ENCODE measurements at regions not wholly inside any gene's neighbourhood (a gene's known extent, or its start where the extent isn't known, plus 50 kb on each side); places are given as distances from the start of the nearest gene placed in this dataset.

DNA sequence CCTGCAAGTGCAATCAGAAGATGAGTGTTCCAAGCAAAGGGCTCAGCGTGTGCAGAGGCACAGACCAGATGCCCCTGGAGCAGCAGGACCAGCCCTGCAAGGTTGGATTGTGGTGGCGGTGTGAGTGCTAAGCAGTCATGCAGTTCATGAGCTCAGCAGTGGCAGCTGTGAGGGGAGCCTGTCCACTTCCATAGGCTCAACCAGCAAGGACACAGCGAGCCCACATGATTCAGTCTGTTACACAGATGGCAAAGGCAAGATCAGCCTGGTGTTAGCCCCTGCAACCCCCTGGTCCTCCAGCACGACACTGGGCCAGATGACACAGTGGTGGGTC is 95.9 kb upstream of the PRR23E start:
- Histone ChIP-seq H3K4me2 (no peak overlapping the region), H3K9me3 (no peaks in the 10 kb centered on the region; the same call in 2 of the 3 replicates), H3K27ac (no peak overlapping the region), H3K4me3 (no peak overlapping the region), H3K4me1 (no peaks in the 10 kb centered on the region)
- no peak for DNase-seq (ENCODE audit: low read depth in 1 of 2, low spot score in 1 of 2)
- no peak for ATAC-seq
- ChIA-PET POLR2A (no interaction called here), CTCF (no interaction called here)
- TF ChIP-seq EHF (CRISPR knock-in tag; IDR thresholded peaks at IDR 0.05) (no peak), CBX2 (IDR thresholded peaks at IDR 0.05; ENCODE audit: borderline replicate concordance, low read depth) (no peak), CEBPB (IDR thresholded peaks at IDR 0.05) (no peak), KDM5A (IDR thresholded peaks at IDR 0.05) (no peak), RFX5 (IDR thresholded peaks at IDR 0.05) (no peak), ZSCAN20 (CRISPR knock-in tag; IDR thresholded peaks at IDR 0.05) (no peak), NFE2L2 (conservative IDR thresholded peaks at IDR 0.05; ENCODE audit: low read length) (no peak), ESRRA (IDR thresholded peaks at IDR 0.05; ENCODE audit: borderline replicate concordance, low read length) (no peak)
- TF ChIP-seq, protein P1, sequence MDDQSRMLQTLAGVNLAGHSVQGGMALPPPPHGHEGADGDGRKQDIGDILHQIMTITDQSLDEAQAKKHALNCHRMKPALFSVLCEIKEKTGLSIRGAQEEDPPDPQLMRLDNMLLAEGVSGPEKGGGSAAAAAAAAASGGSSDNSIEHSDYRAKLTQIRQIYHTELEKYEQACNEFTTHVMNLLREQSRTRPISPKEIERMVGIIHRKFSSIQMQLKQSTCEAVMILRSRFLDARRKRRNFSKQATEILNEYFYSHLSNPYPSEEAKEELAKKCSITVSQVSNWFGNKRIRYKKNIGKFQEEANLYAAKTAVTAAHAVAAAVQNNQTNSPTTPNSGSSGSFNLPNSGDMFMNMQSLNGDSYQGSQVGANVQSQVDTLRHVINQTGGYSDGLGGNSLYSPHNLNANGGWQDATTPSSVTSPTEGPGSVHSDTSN (IDR thresholded peaks at IDR 0.05), result no peak
- TF ChIP-seq, protein P2, sequence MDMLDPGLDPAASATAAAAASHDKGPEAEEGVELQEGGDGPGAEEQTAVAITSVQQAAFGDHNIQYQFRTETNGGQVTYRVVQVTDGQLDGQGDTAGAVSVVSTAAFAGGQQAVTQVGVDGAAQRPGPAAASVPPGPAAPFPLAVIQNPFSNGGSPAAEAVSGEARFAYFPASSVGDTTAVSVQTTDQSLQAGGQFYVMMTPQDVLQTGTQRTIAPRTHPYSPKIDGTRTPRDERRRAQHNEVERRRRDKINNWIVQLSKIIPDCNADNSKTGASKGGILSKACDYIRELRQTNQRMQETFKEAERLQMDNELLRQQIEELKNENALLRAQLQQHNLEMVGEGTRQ (IDR thresholded peaks at IDR 0.05), result no peak
- TF ChIP-seq, protein P3, sequence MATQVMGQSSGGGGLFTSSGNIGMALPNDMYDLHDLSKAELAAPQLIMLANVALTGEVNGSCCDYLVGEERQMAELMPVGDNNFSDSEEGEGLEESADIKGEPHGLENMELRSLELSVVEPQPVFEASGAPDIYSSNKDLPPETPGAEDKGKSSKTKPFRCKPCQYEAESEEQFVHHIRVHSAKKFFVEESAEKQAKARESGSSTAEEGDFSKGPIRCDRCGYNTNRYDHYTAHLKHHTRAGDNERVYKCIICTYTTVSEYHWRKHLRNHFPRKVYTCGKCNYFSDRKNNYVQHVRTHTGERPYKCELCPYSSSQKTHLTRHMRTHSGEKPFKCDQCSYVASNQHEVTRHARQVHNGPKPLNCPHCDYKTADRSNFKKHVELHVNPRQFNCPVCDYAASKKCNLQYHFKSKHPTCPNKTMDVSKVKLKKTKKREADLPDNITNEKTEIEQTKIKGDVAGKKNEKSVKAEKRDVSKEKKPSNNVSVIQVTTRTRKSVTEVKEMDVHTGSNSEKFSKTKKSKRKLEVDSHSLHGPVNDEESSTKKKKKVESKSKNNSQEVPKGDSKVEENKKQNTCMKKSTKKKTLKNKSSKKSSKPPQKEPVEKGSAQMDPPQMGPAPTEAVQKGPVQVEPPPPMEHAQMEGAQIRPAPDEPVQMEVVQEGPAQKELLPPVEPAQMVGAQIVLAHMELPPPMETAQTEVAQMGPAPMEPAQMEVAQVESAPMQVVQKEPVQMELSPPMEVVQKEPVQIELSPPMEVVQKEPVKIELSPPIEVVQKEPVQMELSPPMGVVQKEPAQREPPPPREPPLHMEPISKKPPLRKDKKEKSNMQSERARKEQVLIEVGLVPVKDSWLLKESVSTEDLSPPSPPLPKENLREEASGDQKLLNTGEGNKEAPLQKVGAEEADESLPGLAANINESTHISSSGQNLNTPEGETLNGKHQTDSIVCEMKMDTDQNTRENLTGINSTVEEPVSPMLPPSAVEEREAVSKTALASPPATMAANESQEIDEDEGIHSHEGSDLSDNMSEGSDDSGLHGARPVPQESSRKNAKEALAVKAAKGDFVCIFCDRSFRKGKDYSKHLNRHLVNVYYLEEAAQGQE (IDR thresholded peaks at IDR 0.05), result no peak
- TF ChIP-seq, protein P4, sequence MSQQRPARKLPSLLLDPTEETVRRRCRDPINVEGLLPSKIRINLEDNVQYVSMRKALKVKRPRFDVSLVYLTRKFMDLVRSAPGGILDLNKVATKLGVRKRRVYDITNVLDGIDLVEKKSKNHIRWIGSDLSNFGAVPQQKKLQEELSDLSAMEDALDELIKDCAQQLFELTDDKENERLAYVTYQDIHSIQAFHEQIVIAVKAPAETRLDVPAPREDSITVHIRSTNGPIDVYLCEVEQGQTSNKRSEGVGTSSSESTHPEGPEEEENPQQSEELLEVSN (IDR thresholded peaks at IDR 0.05; ENCODE audit: borderline replicate concordance, low read depth), result no peak
- WGBS (ENCODE audit: missing lambda C conversion rate), result 42% methylated on average over 2 of the region's 4 CpGs
- FAIRE-seq, result no peak

DNA sequence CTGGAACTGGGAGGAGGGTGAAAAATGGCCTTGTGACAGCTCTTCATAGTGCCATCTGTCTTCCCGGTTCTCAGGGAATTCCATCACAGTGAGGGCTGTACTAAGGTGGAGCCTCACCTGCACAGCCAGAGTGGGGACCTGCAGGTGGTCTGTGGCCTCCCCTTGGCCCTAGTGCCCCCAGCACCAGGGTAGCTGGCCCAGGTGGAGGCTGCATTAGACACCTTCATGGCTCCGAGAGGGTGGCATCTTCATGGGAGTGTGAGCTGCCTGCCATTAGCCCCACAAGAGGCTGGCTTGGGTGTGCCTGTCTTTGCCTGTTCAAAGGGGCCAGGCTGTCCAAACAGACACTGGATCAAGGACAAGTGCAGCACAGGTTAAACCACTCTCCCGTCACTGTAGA is 95.5 kb upstream of the PRR23E start:
- Histone ChIP-seq H3K9me3 (no peaks in the 10 kb centered on the region; the same call in 2 of the 3 replicates), H3K4me3 (no peak overlapping the region), H3K4me2 (no peak overlapping the region), H3K27ac (no peak overlapping the region), H3K4me1 (no peaks in the 10 kb centered on the region)
- WGBS (ENCODE audit: missing lambda C conversion rate), result 56% methylated on average over 3 of the region's 3 CpGs
- DNase-seq (ENCODE audit: low read depth in 1 of 2, low spot score in 1 of 2) (no peak), ATAC-seq (no peak), FAIRE-seq (no peak)
- no peak for TF ChIP-seq KDM5A (IDR thresholded peaks at IDR 0.05)
- ChIA-PET CTCF (no interaction called here), POLR2A (no interaction called here)

DNA sequence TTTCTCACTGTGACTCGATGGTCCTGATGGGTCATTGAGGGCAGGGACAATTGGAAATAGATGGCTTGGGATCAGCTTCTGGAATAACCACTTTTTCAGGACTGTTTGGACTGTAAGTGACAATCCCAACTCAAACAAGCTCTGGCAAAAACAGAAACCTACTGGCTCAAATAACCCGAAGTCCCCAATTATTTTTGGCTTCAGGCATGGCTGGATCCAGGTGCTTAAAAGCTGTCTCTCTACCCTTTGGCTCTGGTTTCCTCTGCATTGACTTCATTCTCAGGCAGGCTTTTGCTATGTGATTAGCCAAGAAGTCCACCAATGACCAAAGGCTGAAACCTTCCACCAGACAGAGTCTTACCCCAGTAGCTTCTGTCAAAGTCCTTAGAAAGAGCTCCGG is 92.9 kb upstream of the PRR23E start:
- 17% methylated on average over 2 of the region's 3 CpGs for WGBS (ENCODE audit: missing lambda C conversion rate)
- no peak for FAIRE-seq
- POLR2A ChIA-PET, result no interaction called here

More for the DNA sequence above, 92.9 kb upstream of the PRR23E start:
- no peak overlapping the region for H3K4me2 ChIP-seq
- H3K27ac ChIP-seq, result no peak overlapping the region
- H3K4me1 ChIP-seq, result no peaks in the 10 kb centered on the region
- DNase-seq (ENCODE audit: low read depth in 1 of 2, low spot score in 1 of 2) (no peak), ATAC-seq (no peak)
- TF ChIP-seq MAZ (IDR thresholded peaks at IDR 0.05; ENCODE audit: borderline replicate concordance, low read depth, low read length) (no peak), ESRRA (IDR thresholded peaks at IDR 0.05; ENCODE audit: borderline replicate concordance, low read length) (no peak)
- TF ChIP-seq, protein P5, sequence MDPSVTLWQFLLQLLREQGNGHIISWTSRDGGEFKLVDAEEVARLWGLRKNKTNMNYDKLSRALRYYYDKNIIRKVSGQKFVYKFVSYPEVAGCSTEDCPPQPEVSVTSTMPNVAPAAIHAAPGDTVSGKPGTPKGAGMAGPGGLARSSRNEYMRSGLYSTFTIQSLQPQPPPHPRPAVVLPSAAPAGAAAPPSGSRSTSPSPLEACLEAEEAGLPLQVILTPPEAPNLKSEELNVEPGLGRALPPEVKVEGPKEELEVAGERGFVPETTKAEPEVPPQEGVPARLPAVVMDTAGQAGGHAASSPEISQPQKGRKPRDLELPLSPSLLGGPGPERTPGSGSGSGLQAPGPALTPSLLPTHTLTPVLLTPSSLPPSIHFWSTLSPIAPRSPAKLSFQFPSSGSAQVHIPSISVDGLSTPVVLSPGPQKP (IDR thresholded peaks at IDR 0.05; ENCODE audit: low read depth, low read length), result no peak
- CTCF ChIA-PET, result no interaction called here
- no peaks in the 10 kb centered on the region; the same call in 2 of the 3 replicates for H3K9me3 ChIP-seq
- H3K4me3 ChIP-seq, result no peak overlapping the region

Measured in A549 (cell line).